HG02798 (cell line): ENCODE measurements at regions not wholly inside any gene's neighbourhood (a gene's known extent, or its start where the extent isn't known, plus 50 kb on each side); places are given as distances from the start of the nearest gene placed in this dataset.
"Not testable (repeated sequence)": the region's sequence is repeated elsewhere in the genome, so short reads cannot be mapped to it uniquely, and the experiment has no call there.

Experiments used
- ATAC-seq: cut with Tn5 transposase; IDR thresholded peaks from one replicate; pipeline ENCODE4 v1.9.1; 2021; ENCODE audit warnings: mild to moderate bottlenecking; ENCODE audit not compliant: unreplicated experiment, poor library complexity

- ATAC-seq, result no peak
These were observed 826.7 kb upstream of the ACVR2A start for GRCh38 chr2:147017951-147018645.

DNA sequence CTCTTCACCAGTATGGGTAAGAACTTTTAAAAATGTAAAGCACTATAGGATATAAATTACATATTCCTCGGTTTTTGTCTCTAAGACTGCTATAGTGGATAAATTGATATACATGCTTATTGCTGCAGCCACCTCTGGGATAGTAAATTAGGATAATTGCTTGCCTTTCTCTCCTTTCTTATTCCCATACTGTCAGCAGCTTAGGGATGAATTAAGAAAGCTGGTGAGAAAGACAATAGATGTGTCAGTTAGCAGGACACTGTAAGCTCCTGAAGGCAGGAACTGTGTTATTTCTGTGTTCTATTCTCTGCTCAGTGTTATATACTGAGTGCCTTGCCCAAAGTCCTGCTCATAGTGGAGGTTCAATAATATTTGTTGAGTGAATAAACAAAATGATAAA lies 828.6 kb upstream of the ACVR2A start:
- ATAC-seq, result no peak

- ATAC-seq, result no peak
These were observed 829.2 kb upstream of the ACVR2A start for GRCh38 chr2:147015591-147015990.

GRCh38 chr2:147013696-147014392 lies 831.0 kb upstream of the ACVR2A start:
- ATAC-seq, result no peak

- no peak for ATAC-seq
These were observed 836.3 kb upstream of the ACVR2A start for GRCh38 chr2:147008481-147008880.

- no peak for ATAC-seq
These were observed 838.1 kb upstream of the ACVR2A start for GRCh38 chr2:147006736-147007141.

- ATAC-seq, result no peak
These were observed 841.7 kb upstream of the ACVR2A start for GRCh38 chr2:147003081-147003480.

DNA sequence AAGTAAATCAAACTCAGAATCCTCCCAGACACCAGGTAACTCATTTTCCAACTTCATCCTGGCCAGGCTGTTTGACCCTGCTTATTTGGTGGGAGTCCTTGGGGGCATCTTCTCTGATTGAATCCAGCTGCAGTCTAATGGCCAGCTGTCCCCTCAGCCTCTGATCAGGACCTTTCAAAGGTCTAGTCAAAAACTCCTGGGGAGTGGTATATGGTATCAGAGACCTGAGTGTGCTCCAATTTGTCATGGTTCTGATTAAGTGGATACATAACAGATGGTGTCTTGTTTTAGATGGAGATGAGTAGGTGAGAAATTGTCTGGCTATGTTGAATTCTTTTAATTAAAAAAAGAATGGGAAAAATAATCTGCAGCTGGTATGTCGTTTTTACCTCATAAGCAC lies 842.6 kb upstream of the ACVR2A start:
- no peak for ATAC-seq

- no peak for ATAC-seq
These were observed 843.8 kb upstream of the ACVR2A start for GRCh38 chr2:147001061-147001460.

- ATAC-seq, result not testable (repeated sequence)
These were observed 844.7 kb upstream of the ACVR2A start for GRCh38 chr2:147000151-147000550.

DNA sequence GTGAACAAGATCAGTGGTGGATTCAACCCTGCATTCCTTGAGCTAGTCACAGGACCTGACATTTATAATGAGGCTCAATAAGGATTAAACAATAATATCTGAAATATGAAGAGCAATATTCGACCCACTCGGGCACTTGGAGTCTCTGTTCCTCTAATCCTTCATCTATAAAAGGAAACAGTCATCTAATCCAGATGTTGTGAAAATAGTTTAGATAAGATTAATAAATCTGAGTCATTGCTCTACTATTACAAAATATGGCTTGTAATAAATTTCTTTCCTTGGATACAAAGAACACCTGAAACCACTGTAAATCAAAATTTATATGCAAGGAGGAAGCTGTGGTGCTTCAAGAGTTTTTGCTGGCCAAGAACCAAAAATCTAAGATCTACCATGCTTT lies 846.9 kb upstream of the ACVR2A start:
- ATAC-seq, result no peak

- no peak for ATAC-seq
These were observed 847.3 kb upstream of the ACVR2A start for GRCh38 chr2:146997488-146997887.

DNA sequence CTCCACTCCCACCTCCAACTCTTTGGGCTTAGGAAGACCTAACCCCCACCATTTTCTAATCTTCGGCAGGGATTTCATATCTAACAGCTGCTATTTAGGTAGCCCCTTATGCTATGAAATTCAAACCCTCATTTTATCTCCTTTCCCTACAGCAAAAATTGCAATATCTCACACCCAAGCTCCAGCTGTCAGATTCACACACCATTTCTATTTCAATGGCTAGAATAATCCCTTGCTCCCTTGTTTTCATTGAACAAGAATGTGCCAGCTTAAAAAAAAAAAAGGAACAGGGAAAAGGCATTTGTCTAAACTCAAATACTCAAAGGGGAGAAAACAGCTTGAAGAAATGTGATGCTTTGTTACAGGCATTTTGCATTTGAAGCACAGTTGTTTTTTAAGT lies 850.6 kb upstream of the ACVR2A start:
- ATAC-seq, result no peak

- no peak for ATAC-seq
These were observed 852.4 kb upstream of the ACVR2A start for GRCh38 chr2:146992466-146992865.

GRCh38 chr2:146992057-146992456 lies 852.8 kb upstream of the ACVR2A start:
- ATAC-seq, result no peak

DNA sequence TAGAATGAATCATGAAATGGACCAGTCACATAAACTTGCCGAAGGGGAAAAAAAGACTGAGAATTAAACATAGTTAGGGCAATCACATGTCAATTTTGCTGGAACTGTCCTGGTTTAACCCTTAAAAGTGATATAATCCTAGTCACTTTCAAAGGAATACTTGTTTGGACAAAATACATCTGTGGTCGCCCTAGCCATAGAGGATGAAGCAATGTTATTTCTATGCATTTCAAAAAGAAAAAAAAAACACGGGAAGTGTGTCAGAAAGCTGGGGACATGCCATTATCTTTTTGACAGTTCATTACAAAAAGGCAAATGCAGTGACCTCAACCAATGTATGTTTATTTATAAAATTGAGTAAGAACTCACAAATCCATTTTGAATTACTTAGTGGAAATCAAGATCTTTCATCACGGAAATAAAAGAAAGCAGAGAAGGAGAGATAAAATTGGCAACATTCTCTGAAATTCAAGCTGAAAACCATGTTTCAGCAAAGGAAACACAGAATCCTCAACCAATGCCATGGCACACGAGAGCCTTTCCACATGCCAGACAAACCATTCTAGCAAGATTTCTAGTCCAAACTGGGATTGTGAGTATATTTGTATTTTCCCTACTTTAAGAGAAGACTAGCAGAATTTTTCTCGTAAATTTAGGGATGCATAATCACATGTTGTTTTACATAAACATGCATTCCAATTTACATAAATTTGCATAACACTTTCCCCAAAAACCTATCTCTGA lies 854.3 kb upstream of the ACVR2A start:
- ATAC-seq, result no peak

- no peak for ATAC-seq
These were observed 855.1 kb upstream of the ACVR2A start for GRCh38 chr2:146989741-146990140.

DNA sequence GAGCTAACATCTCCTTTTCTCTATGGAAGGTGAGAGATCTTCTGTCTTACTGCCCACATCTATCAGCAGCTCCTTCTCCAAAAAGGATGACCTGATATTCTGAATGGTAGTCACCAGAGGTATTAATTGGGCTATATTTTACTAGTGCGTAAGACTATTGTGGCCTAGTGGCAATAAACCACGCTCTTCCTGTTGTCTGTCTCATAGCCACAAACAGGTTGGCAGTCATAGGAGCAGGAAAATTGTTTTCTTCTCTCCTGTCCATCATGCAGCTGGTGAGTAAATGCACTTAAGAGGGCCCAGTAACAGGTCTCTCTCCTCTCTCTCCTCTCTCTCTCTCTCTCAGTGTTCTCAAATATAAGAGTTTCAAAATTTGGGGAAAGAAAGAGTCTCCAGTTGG lies 856.8 kb upstream of the ACVR2A start:
- no peak for ATAC-seq

DNA sequence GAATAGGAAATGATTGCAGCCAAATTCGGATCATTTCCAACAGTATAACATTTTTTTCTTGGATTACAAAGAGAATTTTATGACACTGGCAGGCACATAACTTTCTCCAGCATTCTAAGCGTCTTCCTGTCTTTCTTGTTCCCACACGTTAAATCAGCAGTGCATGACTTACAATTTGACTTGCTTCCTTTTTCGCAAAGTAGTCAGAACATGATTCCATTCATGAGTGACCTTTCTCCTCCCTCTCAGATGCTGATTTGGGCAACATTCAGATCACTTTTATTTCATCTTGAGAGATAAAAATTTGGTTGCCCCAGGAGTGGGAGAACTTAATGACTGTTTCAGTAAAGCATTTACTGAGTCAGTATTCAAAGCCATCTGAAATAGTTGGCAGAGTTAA lies 858.7 kb upstream of the ACVR2A start:
- no peak for ATAC-seq

DNA sequence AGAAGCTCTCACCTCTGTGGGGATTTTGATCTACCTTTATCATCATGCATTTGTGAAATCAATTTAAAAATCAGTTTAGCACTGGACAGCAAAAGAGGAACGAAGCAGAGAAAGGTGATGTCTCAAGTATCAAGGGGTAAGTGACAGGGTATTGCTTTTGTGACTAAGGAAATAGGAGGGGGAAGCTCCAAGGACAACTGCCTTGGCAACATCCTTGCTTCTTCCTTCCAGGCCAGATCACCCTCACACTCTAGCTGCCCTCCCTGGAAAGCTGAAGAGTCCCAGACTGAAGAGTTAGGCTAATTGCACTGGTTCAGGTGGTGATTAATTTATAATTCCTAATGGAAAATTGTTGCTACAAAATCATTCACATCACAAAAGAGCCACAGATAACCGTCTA lies 859.1 kb upstream of the ACVR2A start:
- no peak for ATAC-seq

GRCh38 chr2:146984014-146984413 lies 860.8 kb upstream of the ACVR2A start:
- no peak for ATAC-seq
